ENCODE measurements at regions not wholly inside any gene's neighbourhood (a gene's known extent, or its start where the extent isn't known, plus 50 kb on each side); places are given as distances from the start of the nearest gene placed in this dataset.

- TF ChIP-seq POLR2A (IDR thresholded peaks at IDR 0.05; ENCODE audit: low read depth, low read length): no peak
- no peak for TF ChIP-seq POLR2AphosphoS5 (IDR thresholded peaks at IDR 0.05; ENCODE audit: low read depth, low read length)
- no peak for TF ChIP-seq TAF1 (IDR thresholded peaks at IDR 0.05; ENCODE audit: borderline replicate concordance, low read depth, low read length)
These were observed 64.0 kb downstream of the RPUSD4 start for GRCh38 chr11:126147208-126148111.

Data from GM12892 (cell line).